Smooth muscle cell (in vitro differentiated cells): ENCODE measurements at regions not wholly inside any gene's neighbourhood (a gene's known extent, or its start where the extent isn't known, plus 50 kb on each side); places are given as distances from the start of the nearest gene placed in this dataset.

ENCODE experiments used
- DNase-seq: peaks from one replicate; lab custom pipeline; 2025; ENCODE audit not compliant: unreplicated experiment; lab: John Stamatoyannopoulos, UW
- H2AFZ ChIP-seq: fragments of 200-600 bp; sonication (generic); 2 replicates; pipeline ENCODE4 v1.6.0; 2016; ENCODE audit warnings: antibody characterized with exemption, low read depth, mild to moderate bottlenecking
- H3F3A ChIP-seq: fragments of 200-600 bp; sonication (generic); 2 replicates; pipeline ENCODE4 v1.6.0; 2017; ENCODE audit warnings: antibody characterized with exemption, low read depth
- H3K27ac ChIP-seq: fragments of 200-600 bp; sonication (generic); 2 replicates; pipeline ENCODE4 v1.5.1; 2016; ENCODE audit warnings: low read depth, mild to moderate bottlenecking
- H3K27me3 ChIP-seq: fragments of 200-600 bp; sonication (generic); 2 replicates; pipeline ENCODE4 v1.6.1; 2016; ENCODE audit warnings: low read depth, mild to moderate bottlenecking
- H3K36me3 ChIP-seq: fragments of 200-600 bp; sonication (generic); 2 replicates; pipeline ENCODE4 v1.5.1; 2016; ENCODE audit warnings: low read depth
- H3K4me1 ChIP-seq: fragments of 200-600 bp; sonication (generic); 2 replicates; pipeline ENCODE4 v1.5.1; 2016; ENCODE audit warnings: low read depth
- H3K4me2 ChIP-seq: fragments of 200-600 bp; sonication (generic); 2 replicates; pipeline ENCODE4 v1.6.0; 2016; ENCODE audit warnings: mild to moderate bottlenecking
- H3K4me3 ChIP-seq: fragments of 200-600 bp; sonication (generic); 2 replicates; pipeline ENCODE4 v1.5.1; 2016; ENCODE audit warnings: mild to moderate bottlenecking
- H3K79me2 ChIP-seq: fragments of 200-600 bp; sonication (generic); 2 replicates; pipeline ENCODE4 v1.6.0; 2016; ENCODE audit warnings: low read depth, mild to moderate bottlenecking
- H3K9ac ChIP-seq: fragments of 200-600 bp; sonication (generic); 2 replicates; pipeline ENCODE4 v1.6.0; 2016; ENCODE audit warnings: low read depth
- H3K9me3 ChIP-seq: fragments of 200-600 bp; sonication (generic); replicated peaks from 2 replicates; pipeline ENCODE4 v1.5.1; 2016; ENCODE audit warnings: low read depth
- H4K20me1 ChIP-seq: fragments of 200-600 bp; sonication (generic); 2 replicates; pipeline ENCODE4 v1.6.0; 2016; ENCODE audit warnings: low read depth
- WGBS: methylation state at CpG from one replicate; pipeline ENCODE4 v1.1.7; 2016; ENCODE audit warnings: low lambda C conversion rate; 5-methylcytosine and 5-hydroxymethylcytosine counted together
- TF ChIP-seq, protein P1 (sequence below): fragments of 200-600 bp; sonication (generic); IDR thresholded peaks from 2 replicates; pipeline ENCODE4 v1.5.1; 2017; ENCODE audit warnings: borderline replicate concordance, mild to moderate bottlenecking, antibody characterized with exemption; ENCODE audit not compliant: insufficient read depth, poor library complexity, severe bottlenecking

DNA sequence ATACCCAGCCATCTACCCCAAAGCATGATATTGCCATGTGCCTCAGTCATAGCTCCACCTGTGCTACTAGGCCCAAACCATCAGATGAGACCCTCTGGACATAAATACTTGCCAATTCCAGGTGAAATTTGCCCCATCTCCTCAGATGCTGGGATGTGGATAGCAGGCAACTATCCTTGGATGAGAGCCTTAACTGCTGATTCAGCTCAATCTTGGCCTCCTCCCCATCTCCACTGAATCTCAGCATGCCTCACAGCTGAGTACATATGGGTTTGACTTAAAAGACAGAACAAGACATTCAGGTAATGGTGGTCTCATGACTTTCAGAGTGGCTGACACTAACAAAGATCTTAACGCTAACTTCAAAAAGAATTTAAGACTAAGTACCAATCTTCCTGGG lies 50.8 kb upstream of the KLHL13 start:
- WGBS = 90% methylated on average over 1 of the region's 1 CpG
- no peak overlapping the region for H3K4me3 ChIP-seq
- H3K9ac ChIP-seq = no peak overlapping the region
- no peaks in the 10 kb centered on the region for H4K20me1 ChIP-seq
- H3K79me2 ChIP-seq = no peaks in the 10 kb centered on the region
- no peaks in the 10 kb centered on the region for H3K4me1 ChIP-seq
- H3K27me3 ChIP-seq = no peaks in the 10 kb centered on the region
- H3K36me3 ChIP-seq = no peaks in the 10 kb centered on the region
- H3F3A ChIP-seq = no peaks in the 10 kb centered on the region
- no peak overlapping the region for H3K27ac ChIP-seq
- no peaks in the 10 kb centered on the region for H3K9me3 ChIP-seq
- no peak overlapping the region for H3K4me2 ChIP-seq
- no peak overlapping the region for H2AFZ ChIP-seq
- no peak for DNase-seq
- TF ChIP-seq, protein P1, sequence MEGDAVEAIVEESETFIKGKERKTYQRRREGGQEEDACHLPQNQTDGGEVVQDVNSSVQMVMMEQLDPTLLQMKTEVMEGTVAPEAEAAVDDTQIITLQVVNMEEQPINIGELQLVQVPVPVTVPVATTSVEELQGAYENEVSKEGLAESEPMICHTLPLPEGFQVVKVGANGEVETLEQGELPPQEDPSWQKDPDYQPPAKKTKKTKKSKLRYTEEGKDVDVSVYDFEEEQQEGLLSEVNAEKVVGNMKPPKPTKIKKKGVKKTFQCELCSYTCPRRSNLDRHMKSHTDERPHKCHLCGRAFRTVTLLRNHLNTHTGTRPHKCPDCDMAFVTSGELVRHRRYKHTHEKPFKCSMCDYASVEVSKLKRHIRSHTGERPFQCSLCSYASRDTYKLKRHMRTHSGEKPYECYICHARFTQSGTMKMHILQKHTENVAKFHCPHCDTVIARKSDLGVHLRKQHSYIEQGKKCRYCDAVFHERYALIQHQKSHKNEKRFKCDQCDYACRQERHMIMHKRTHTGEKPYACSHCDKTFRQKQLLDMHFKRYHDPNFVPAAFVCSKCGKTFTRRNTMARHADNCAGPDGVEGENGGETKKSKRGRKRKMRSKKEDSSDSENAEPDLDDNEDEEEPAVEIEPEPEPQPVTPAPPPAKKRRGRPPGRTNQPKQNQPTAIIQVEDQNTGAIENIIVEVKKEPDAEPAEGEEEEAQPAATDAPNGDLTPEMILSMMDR = no peak

DNA sequence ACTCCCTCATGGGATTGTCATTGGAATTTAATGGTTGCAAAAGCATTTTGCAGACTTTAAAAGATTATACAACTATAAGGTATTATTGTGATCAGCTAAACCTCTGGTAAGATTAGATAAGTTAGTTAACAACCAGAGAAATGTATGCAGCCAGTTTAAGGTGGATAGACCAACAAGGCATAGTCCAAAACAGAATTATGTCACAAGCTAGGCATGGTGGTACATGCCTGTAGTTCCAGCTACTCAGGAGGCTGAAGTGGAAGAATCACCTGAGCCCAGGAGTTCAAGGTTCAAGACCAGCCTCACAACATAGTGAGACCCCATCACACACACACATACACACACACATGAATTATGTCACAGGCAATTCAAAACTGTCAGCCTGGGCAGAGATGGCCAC lies 54.7 kb upstream of the KLHL13 start:
- H3K4me1 ChIP-seq = no peaks in the 10 kb centered on the region
- no peaks in the 10 kb centered on the region for H3K36me3 ChIP-seq
- H3K79me2 ChIP-seq = no peaks in the 10 kb centered on the region
- H3K27me3 ChIP-seq = no peaks in the 10 kb centered on the region
- H2AFZ ChIP-seq = no peak overlapping the region
- H3K9me3 ChIP-seq = no peaks in the 10 kb centered on the region
- H4K20me1 ChIP-seq = no peaks in the 10 kb centered on the region
- DNase-seq = no peak
- no peak overlapping the region for H3K4me3 ChIP-seq
- no peak overlapping the region for H3K9ac ChIP-seq
- no peaks in the 10 kb centered on the region for H3F3A ChIP-seq
- TF ChIP-seq, protein P1 = no peak
- no peak overlapping the region for H3K27ac ChIP-seq
- H3K4me2 ChIP-seq = no peak overlapping the region

DNA sequence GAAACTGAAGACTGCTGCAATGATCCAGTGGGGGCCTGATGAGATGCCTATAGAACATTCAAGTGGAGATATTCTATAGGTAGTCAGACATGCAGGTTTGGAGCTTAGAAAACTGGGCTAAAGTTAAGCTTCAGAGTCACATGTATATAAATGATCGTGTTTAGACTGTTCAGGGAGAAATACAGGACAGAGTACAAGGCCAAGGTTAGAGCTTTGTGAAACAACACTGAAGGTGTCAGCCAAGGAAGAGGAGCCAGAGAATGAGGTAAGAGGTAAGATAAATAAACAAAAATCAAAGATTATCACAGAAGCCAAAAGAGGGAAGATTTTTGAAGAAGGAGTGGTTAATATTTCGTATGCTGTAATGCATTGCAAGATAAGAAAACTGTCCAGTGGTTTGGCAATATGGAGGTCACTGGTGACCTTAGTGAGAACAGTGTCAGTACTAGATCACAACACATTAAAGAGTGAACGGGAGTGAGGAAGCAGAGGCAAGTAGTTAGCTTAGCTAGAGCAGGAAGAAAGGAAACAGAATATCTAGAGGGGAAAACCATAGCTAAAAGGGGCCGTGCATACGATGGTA lies 58.0 kb upstream of the KLHL13 start:
- no peak overlapping the region for H2AFZ ChIP-seq
- H3K36me3 ChIP-seq = no peaks in the 10 kb centered on the region
- H4K20me1 ChIP-seq = no peaks in the 10 kb centered on the region
- no peak overlapping the region for H3K4me3 ChIP-seq
- no peak overlapping the region for H3K4me2 ChIP-seq
- no peak for DNase-seq
- no peaks in the 10 kb centered on the region for H3K27me3 ChIP-seq
- H3F3A ChIP-seq = no peaks in the 10 kb centered on the region
- H3K27ac ChIP-seq = no peak overlapping the region
- no peaks in the 10 kb centered on the region for H3K79me2 ChIP-seq
- TF ChIP-seq, protein P1 = no peak
- no peaks in the 10 kb centered on the region for H3K4me1 ChIP-seq
- no peak overlapping the region for H3K9ac ChIP-seq
- 76% methylated on average over 5 of the region's 5 CpGs for WGBS
- H3K9me3 ChIP-seq = no peaks in the 10 kb centered on the region

DNA sequence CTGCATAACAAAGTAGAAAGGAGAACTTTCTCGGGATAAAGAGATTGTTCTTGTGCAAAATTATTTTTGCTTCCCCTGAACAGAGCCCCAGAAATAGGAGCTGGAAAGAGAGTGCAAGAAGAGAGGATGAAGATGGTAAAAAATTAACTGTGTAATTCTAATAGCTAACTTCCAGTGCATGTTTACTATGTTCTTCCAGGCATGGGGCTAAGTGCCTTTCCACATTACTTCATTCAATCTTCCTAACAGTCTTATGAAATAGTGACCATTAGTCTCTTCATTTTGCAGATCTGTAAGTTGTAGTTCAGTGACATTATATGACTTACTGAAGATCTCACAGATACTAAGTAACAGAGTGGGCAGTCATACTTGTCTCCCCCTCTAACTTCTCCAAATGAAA lies 61.1 kb upstream of the KLHL13 start:
- no peaks in the 10 kb centered on the region for H3K27me3 ChIP-seq
- H3K36me3 ChIP-seq = no peaks in the 10 kb centered on the region
- TF ChIP-seq, protein P1 = no peak
- no peak overlapping the region for H3K9ac ChIP-seq
- H3K4me3 ChIP-seq = no peak overlapping the region
- no peaks in the 10 kb centered on the region for H3K79me2 ChIP-seq
- 50% methylated on average over 1 of the region's 1 CpG for WGBS
- H3F3A ChIP-seq = no peaks in the 10 kb centered on the region
- no peak overlapping the region for H2AFZ ChIP-seq
- H3K27ac ChIP-seq = no peak overlapping the region
- H3K9me3 ChIP-seq = no peaks in the 10 kb centered on the region
- DNase-seq = no peak
- H3K4me1 ChIP-seq = no peaks in the 10 kb centered on the region
- no peaks in the 10 kb centered on the region for H4K20me1 ChIP-seq
- H3K4me2 ChIP-seq = no peak overlapping the region
